ENCODE measurements at regions not wholly inside any gene's neighbourhood (a gene's known extent, or its start where the extent isn't known, plus 50 kb on each side); places are given as distances from the start of the nearest gene placed in this dataset.

GRCh38 chr2:5986801-5987787 is 294.9 kb downstream of the SOX11 start:
- DNase-seq (no peak), ATAC-seq (ENCODE audit: low read depth) (no peak)
- Mint-ChIP-seq H3K9me3 (ENCODE audit: insufficient read depth) (no peaks in the 10 kb centered on the region), H3K4me3 (no peak overlapping the region), H3K27me3 (peaks cover 4% of the 10 kb centered on the region), H3K4me1 (no peaks in the 10 kb centered on the region), H3K27ac (no peak overlapping the region)
- Histone ChIP-seq H3K4me1 (ENCODE audit: control insufficient read depth in 2 of 2, insufficient read depth in 2 of 2, low read length in 2 of 2) (no peaks in the 10 kb centered on the region), H2AFZ (ENCODE audit: insufficient read depth, low read depth, low read length, poor library complexity, severe bottlenecking) (no peak overlapping the region), H4K20me1 (ENCODE audit: control insufficient read depth, insufficient read depth, low read length, poor library complexity, severe bottlenecking) (no peaks in the 10 kb centered on the region), H3K9ac (ENCODE audit: low read length) (no peak overlapping the region), H3K4me2 (replicated peaks; ENCODE audit: low read depth, low read length, poor library complexity, severe bottlenecking) (no peak overlapping the region), H3K9me3 (ENCODE audit: control extremely low read depth in 1 of 3, control insufficient read depth in 2 of 3, insufficient read depth in 1 of 3, low read length in 2 of 3) (peaks cover 0 to 6% (median 0%) of the 10 kb centered on the region in 3 donors), H3K27ac (ENCODE audit: low read length in 2 of 2) (no peak overlapping the region), H3K79me2 (ENCODE audit: control insufficient read depth, insufficient read depth, low read length) (no peaks in the 10 kb centered on the region), H3K27me3 (replicated peaks in 1 of 4; ENCODE audit: control extremely low read depth in 1 of 4, control insufficient read depth in 3 of 4, insufficient read depth in 4 of 4, low read length in 3 of 4) (no peaks in the 10 kb centered on the region), H3K4me3 (ENCODE audit: control extremely low read depth in 1 of 5, extremely low read depth in 1 of 5, insufficient read depth in 1 of 5, low read depth in 2 of 5, low read length in 4 of 5) (no peak overlapping the region), H3K36me3 (replicated peaks in 1 of 2; ENCODE audit: control extremely low read depth in 1 of 2, control insufficient read depth in 1 of 2, extremely low read depth in 1 of 2, insufficient read depth in 2 of 2, low read length in 1 of 2) (no peaks in the 10 kb centered on the region)
- intact Hi-C loops (cut with micrococcal nuclease), result no loop called here
- WGBS (ENCODE audit: insufficient coverage), result 78% methylated on average over 4 of the region's 12 CpGs
- POLR2A ChIA-PET, result no interaction called here
- TF ChIP-seq EZH2 (IDR thresholded peaks at IDR 0.05; ENCODE audit: borderline replicate concordance, insufficient read depth, low read depth, low read length, poor library complexity, severe bottlenecking), result no peak
- no peak for TF ChIP-seq CTCF (IDR thresholded peaks at IDR 0.05)
- CTCF ChIA-PET, result no interaction called here

- peaks cover 0 to 3% (median 0%) of the 10 kb centered on the region in 3 donors for H3K9me3 ChIP-seq (ENCODE audit: control extremely low read depth in 1 of 3, control insufficient read depth in 2 of 3, insufficient read depth in 1 of 3, low read length in 2 of 3)
- H3K27me3 ChIP-seq (replicated peaks in 1 of 4; ENCODE audit: control extremely low read depth in 1 of 4, control insufficient read depth in 3 of 4, insufficient read depth in 4 of 4, low read length in 3 of 4), result no peaks in the 10 kb centered on the region
- H3K27ac Mint-ChIP-seq, result no peak overlapping the region
- POLR2A ChIA-PET, result no interaction called here
- peaks cover 4% of the 10 kb centered on the region for H3K27me3 Mint-ChIP-seq
- ATAC-seq (ENCODE audit: low read depth), result no peak
- WGBS (ENCODE audit: insufficient coverage), result 83% methylated on average over 2 of the region's 3 CpGs
- H4K20me1 ChIP-seq (ENCODE audit: control insufficient read depth, insufficient read depth, low read length, poor library complexity, severe bottlenecking), result no peaks in the 10 kb centered on the region
- no peaks in the 10 kb centered on the region for H3K36me3 ChIP-seq (replicated peaks in 1 of 2; ENCODE audit: control extremely low read depth in 1 of 2, control insufficient read depth in 1 of 2, extremely low read depth in 1 of 2, insufficient read depth in 2 of 2, low read length in 1 of 2)
- intact Hi-C loops (cut with micrococcal nuclease), result no loop called here
- no peak for TF ChIP-seq EZH2 (IDR thresholded peaks at IDR 0.05; ENCODE audit: borderline replicate concordance, insufficient read depth, low read depth, low read length, poor library complexity, severe bottlenecking)
- no peak for TF ChIP-seq CTCF (IDR thresholded peaks at IDR 0.05)
- H3K4me1 Mint-ChIP-seq, result no peaks in the 10 kb centered on the region
- H3K79me2 ChIP-seq (ENCODE audit: control insufficient read depth, insufficient read depth, low read length), result no peaks in the 10 kb centered on the region
- H3K27ac ChIP-seq (ENCODE audit: low read length in 2 of 2), result no peak overlapping the region
- no peak overlapping the region for H2AFZ ChIP-seq (ENCODE audit: insufficient read depth, low read depth, low read length, poor library complexity, severe bottlenecking)
- H3K4me3 ChIP-seq (ENCODE audit: control extremely low read depth in 1 of 5, extremely low read depth in 1 of 5, insufficient read depth in 1 of 5, low read depth in 2 of 5, low read length in 4 of 5), result no peak overlapping the region
- H3K4me1 ChIP-seq (ENCODE audit: control insufficient read depth in 2 of 2, insufficient read depth in 2 of 2, low read length in 2 of 2), result no peaks in the 10 kb centered on the region
- no peaks in the 10 kb centered on the region for H3K9me3 Mint-ChIP-seq (ENCODE audit: insufficient read depth)
- no peak overlapping the region for H3K4me3 Mint-ChIP-seq
- no peak for DNase-seq
- no peak overlapping the region for H3K9ac ChIP-seq (ENCODE audit: low read length)
- CTCF ChIA-PET, result no interaction called here
- H3K4me2 ChIP-seq (replicated peaks; ENCODE audit: low read depth, low read length, poor library complexity, severe bottlenecking), result no peak overlapping the region
Observed at GRCh38 chr2:5988120-5988519, 295.9 kb downstream of the SOX11 start.

All from B cell (primary cell).